AG10803 (cell line): ENCODE measurements at regions not wholly inside any gene's neighbourhood (a gene's known extent, or its start where the extent isn't known, plus 50 kb on each side); places are given as distances from the start of the nearest gene placed in this dataset.

ENCODE experiments used
- DNase-seq: peaks from one replicate; pipeline ENCODE4 v3.0.0; 2010; ENCODE audit warnings: low read depth
- H3K4me3 ChIP-seq: 2 replicates; pipeline ENCODE4 v1.5.1; 2011; ENCODE audit warnings: mild to moderate bottlenecking, low read length, control low read depth
- CTCF ChIP-seq: conservative IDR thresholded peaks from 2 replicates; pipeline ENCODE4 v1.5.1; 2011; ENCODE audit warnings: mild to moderate bottlenecking, low read length, control low read depth, inconsistent platforms

GRCh38 chr17:73944366-73944765, 259.1 kb upstream of the RPL38 start:
- no peak overlapping the region for H3K4me3 ChIP-seq
- TF ChIP-seq CTCF = no peak
- DNase-seq = no peak

- DNase-seq = no peak
- no peak for TF ChIP-seq CTCF
- no peak overlapping the region for H3K4me3 ChIP-seq
Observed at GRCh38 chr17:73947281-73947965, 256.1 kb upstream of the RPL38 start.

- DNase-seq = no peak
- TF ChIP-seq CTCF = no peak
- H3K4me3 ChIP-seq = no peak overlapping the region
Observed at GRCh38 chr17:73947966-73948355, 255.5 kb upstream of the RPL38 start.

GRCh38 chr17:73949903-73950592, 253.4 kb upstream of the RPL38 start:
- no peak overlapping the region for H3K4me3 ChIP-seq
- DNase-seq = no peak
- TF ChIP-seq CTCF = no peak

- no peak overlapping the region for H3K4me3 ChIP-seq
- no peak for DNase-seq
- TF ChIP-seq CTCF = no peak
Observed at GRCh38 chr17:73950593-73950914, 252.9 kb upstream of the RPL38 start.

GRCh38 chr17:73952082-73952479, 251.4 kb upstream of the RPL38 start:
- TF ChIP-seq CTCF = no peak
- no peak for DNase-seq
- no peak overlapping the region for H3K4me3 ChIP-seq
